GM12872 (cell line): ENCODE measurements at regions not wholly inside any gene's neighbourhood (a gene's known extent, or its start where the extent isn't known, plus 50 kb on each side); places are given as distances from the start of the nearest gene placed in this dataset.

Experiments
- TF ChIP-seq, protein P1 (sequence below): IDR thresholded peaks from 3 replicates; pipeline ENCODE4 v1.5.1; 2011; ENCODE audit warnings: low read depth, mild to moderate bottlenecking, low read length, moderate library complexity; ENCODE audit not compliant: insufficient read depth

GRCh38 chr2:145484448-145485097 is 964.7 kb upstream of the ZEB2 start:
- TF ChIP-seq, protein P1, sequence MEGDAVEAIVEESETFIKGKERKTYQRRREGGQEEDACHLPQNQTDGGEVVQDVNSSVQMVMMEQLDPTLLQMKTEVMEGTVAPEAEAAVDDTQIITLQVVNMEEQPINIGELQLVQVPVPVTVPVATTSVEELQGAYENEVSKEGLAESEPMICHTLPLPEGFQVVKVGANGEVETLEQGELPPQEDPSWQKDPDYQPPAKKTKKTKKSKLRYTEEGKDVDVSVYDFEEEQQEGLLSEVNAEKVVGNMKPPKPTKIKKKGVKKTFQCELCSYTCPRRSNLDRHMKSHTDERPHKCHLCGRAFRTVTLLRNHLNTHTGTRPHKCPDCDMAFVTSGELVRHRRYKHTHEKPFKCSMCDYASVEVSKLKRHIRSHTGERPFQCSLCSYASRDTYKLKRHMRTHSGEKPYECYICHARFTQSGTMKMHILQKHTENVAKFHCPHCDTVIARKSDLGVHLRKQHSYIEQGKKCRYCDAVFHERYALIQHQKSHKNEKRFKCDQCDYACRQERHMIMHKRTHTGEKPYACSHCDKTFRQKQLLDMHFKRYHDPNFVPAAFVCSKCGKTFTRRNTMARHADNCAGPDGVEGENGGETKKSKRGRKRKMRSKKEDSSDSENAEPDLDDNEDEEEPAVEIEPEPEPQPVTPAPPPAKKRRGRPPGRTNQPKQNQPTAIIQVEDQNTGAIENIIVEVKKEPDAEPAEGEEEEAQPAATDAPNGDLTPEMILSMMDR: peak; percentile 11; the same call in 1 of the 3 replicates

DNA sequence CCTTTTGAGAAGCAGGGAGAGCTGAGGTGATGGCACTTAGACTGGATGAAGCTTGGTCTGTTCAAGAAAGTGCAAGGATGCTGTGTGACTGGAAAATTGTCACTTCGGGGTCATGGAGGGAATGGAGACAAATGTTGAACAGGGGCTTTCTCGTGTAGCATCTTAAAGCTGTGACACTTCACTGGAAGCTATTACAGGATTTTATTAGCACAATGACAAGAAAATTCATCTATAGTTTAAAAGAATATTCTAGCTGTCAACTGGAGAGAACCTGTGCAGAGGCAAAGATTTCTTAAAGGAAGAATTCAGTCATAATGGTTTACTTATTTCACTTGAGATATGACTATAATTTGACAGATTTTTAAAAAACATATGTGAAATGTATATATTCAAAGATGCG is 963.9 kb upstream of the ZEB2 start:
- TF ChIP-seq, protein P1: no peak

DNA sequence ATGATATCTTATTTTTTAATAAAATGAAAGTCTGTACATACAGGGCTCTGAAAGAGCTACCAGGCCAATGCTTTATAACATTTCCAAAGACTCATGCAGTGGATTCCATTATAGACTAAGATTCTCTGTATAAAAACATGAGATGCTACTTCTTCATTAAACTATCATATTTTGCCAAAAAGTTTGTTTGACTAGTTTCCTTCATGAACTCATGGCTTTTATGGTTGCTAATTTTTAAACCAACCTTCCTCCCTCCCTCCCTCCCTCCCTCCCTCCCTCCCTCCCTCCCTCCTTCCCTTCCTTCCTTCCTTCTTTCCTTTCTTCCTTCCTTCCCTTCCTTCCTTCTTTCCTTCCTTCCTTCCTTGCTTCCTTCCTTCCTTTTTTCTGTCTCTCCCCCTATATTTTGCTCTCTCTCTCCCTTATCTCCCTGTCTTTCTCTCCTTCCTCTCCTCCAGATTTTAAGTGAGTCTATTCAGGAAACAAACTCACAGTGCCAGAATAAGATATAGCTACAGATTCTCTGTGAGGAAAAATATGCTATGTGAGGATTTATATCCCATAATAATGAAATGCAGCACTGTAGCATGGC is 961.5 kb upstream of the ZEB2 start:
- TF ChIP-seq, protein P1: no peak

DNA sequence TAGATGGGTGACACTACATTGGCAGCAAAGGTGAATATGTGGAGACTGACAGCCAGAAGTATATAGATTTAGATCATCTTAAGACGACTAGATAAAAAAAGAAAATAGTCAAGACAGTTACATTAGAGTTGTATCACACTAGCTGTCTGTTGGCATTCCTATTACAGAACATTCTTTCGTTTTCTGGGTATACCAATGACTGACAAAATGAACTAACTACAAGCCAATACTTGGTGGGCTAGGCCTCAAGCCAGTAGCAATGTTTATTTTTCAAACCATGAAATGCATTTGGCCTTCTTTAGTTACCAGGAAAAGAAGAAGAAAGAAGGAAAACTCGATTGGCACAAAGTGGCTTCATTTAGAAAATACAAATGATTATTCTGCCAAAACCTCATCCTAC is 944.9 kb upstream of the ZEB2 start:
- TF ChIP-seq, protein P1: no peak

DNA sequence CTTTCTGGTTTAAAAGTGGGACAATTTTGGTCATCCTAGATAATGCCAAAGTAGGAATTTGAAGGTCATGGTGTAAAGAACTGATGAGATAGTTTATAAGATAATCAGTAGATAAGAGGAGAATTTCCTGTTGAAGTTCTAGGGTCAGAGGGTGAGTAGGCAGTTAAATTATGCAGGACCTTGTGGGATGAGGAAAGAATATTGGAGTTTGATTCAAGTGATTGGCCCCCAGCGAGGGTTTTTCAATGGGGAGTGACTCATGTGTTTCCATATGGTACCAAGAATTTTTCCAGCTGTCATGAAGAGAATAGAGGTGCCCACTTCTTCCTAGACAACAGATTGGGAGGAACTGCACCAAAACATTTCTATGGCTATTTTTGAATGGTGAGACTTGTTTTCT is 940.2 kb upstream of the ZEB2 start:
- TF ChIP-seq, protein P1: no peak

DNA sequence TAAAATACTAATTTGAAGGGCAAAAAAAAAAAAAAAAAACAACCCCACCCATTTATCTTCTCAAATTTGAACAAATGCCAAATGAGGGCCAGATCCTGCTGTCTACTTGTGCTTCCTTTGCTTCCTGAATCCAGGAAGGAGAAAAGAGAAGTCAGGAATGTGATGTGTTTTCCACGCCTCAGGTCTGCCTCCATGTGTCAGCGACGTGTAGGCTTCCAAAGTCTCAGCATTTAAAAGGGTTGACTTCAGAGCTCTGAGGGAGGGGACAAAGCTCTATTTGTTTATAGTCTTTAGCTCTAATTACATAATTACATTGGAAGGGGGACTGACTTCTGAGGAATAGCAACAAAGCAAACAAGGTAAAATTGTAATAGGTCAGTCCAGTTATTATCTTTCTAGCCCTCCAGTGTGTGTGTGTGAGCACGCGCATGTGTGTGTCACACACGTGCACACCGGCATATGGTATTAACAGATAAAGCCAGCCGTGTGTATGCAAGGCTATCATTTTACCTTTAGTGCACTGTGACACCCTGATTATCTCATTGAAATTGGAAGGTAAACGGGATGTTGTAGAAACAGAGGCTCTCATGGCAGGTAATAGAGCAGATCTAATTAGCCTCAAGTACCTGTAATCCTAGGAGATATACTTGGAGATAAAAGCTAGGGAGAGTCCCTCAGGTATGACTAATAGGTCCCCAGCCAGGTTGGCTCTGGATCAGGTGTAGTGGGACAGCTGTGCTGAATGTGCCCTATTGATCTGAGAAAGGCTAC is 911.4 kb upstream of the ZEB2 start:
- TF ChIP-seq, protein P1: no peak

- TF ChIP-seq, protein P1: no peak
Measured at GRCh38 chr2:145423809-145424208, 903.9 kb upstream of the ZEB2 start.
